ENCODE measurements at regions not wholly inside any gene's neighbourhood (a gene's known extent, or its start where the extent isn't known, plus 50 kb on each side); places are given as distances from the start of the nearest gene placed in this dataset.

DNA sequence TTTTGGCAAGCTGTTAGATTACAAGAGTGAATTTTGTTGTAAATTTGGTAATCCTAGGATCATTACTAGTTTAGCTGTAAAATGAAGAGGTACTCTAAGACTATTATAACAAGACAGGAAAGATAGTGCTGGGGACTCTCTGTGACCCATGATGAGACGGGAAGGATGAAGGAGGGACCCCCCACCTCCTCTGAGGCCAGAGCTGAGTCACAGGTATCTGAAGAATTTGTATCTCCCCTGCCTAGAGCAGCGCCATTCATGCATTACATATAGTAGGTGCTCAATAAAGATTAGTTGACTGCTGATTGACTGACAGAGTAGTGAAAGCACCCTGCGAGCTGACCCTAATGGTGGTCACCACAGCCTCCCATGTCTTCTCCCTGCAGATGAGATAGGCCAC lies 202.8 kb downstream of the SNX18 start:
- Mint-ChIP-seq H3K4me1 (peaks cover 32% of the 10 kb centered on the region), H3K36me3 (peaks cover 0 to 2% of the 10 kb centered on the region in 2 donors), H3K27me3 (ENCODE audit: low read depth in 3 of 3) (peaks cover 0 to 3% (median 0%) of the 10 kb centered on the region in 3 donors), H3K9me3 (peaks cover 0 to 8% (median 5%) of the 10 kb centered on the region in 7 donors), H3K27ac (peak overlapping the region in 1 of 7 donors; percentile 1), H3K4me3 (no peak overlapping the region)
- H3K4me2 ChIP-seq (replicated peaks; ENCODE audit: extremely low read depth, low read length, poor library complexity, severe bottlenecking) = no peak overlapping the region
- H3K9ac ChIP-seq (ENCODE audit: insufficient read depth, low read length, poor library complexity, severe bottlenecking) = no peak overlapping the region
- TF ChIP-seq CTCF (IDR thresholded peaks at IDR 0.05) = no peak
- H4K20me1 ChIP-seq (ENCODE audit: insufficient read depth, low read length) = no peaks in the 10 kb centered on the region
- H3K27me3 ChIP-seq (ENCODE audit: control insufficient read depth in 2 of 2, insufficient read depth in 2 of 2, low read length in 2 of 2) = no peaks in the 10 kb centered on the region
- DNase-seq = no peak
- no peaks in the 10 kb centered on the region for H3K79me2 ChIP-seq (ENCODE audit: insufficient read depth, low read length)
- no peak overlapping the region for H3K4me3 ChIP-seq (replicated peaks in 1 of 3; ENCODE audit: low read depth in 2 of 3, low read length in 3 of 3)
- H3K36me3 ChIP-seq (replicated peaks in 1 of 2; ENCODE audit: control insufficient read depth in 1 of 2, insufficient read depth in 2 of 2, low read length in 2 of 2) = no peaks in the 10 kb centered on the region
- H3K4me1 ChIP-seq (ENCODE audit: control insufficient read depth in 1 of 2, insufficient read depth in 2 of 2, low read length in 2 of 2) = peaks cover 3 to 12% of the 10 kb centered on the region in 2 donors
- H2AFZ ChIP-seq (ENCODE audit: insufficient read depth, low read depth, low read length, poor library complexity, severe bottlenecking) = no peak overlapping the region
- H3K9me3 ChIP-seq (replicated peaks in 1 of 2; ENCODE audit: control insufficient read depth in 1 of 2, insufficient read depth in 1 of 2, low read length in 2 of 2) = no peaks in the 10 kb centered on the region
- 100% methylated on average over 1 of the region's 3 CpGs for WGBS (ENCODE audit: insufficient coverage)
- intact Hi-C loops (cut with micrococcal nuclease) = no loop called here
- no peak overlapping the region for H3K27ac ChIP-seq (ENCODE audit: low read depth in 1 of 2, low read length in 2 of 2)

DNA sequence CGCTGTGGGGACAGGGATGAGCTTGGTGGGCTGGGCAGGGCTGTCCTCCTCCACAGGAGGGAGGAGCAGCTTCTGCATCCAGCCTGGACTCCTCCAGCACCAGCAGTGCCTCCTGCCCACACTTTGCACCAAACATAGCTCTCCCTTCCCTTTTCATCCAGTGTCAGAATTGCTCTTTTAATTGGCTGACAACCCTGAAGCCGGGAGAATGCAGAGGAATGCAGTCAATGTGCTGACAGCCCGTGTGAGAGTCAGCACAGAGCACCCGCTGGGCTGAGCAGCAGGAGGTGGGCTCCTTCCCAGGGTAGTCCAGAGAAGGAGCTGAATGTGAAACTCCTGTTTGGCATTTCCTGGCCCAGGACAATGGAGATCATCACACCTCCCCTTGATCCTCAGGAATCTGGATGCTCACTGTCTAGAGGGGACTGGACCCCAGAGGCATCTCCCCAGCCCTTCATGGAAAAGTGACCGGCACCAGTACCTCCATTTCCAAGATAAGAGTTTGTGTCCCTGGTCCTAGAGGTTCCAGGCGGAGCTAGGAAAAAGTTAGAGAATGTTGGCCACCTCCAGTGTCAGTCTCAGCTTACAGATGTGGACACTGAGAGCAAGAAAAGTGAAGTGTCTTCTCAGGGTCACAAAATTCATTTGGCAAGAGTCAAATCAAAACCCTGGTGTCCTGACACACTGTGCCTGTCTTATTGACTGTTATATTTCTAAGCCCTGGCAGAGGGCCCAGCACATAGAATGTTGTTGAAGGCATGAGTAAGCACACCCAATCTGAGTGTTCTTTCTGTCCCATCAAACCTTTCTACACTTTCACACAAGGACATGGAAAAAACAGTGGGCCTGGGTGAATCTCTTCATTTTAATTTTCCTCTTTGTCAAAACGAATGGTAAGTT lies 202.1 kb downstream of the SNX18 start:
- Histone ChIP-seq H2AFZ (ENCODE audit: insufficient read depth, low read depth, low read length, poor library complexity, severe bottlenecking) (no peak overlapping the region), H3K4me3 (replicated peaks in 1 of 3; ENCODE audit: low read depth in 2 of 3, low read length in 3 of 3) (no peak overlapping the region), H3K36me3 (replicated peaks in 1 of 2; ENCODE audit: control insufficient read depth in 1 of 2, insufficient read depth in 2 of 2, low read length in 2 of 2) (no peaks in the 10 kb centered on the region), H3K4me1 (ENCODE audit: control insufficient read depth in 1 of 2, insufficient read depth in 2 of 2, low read length in 2 of 2) (peaks cover 3 to 12% of the 10 kb centered on the region in 2 donors), H3K9me3 (replicated peaks in 1 of 2; ENCODE audit: control insufficient read depth in 1 of 2, insufficient read depth in 1 of 2, low read length in 2 of 2) (no peaks in the 10 kb centered on the region), H3K27me3 (ENCODE audit: control insufficient read depth in 2 of 2, insufficient read depth in 2 of 2, low read length in 2 of 2) (no peaks in the 10 kb centered on the region), H4K20me1 (ENCODE audit: insufficient read depth, low read length) (no peaks in the 10 kb centered on the region), H3K9ac (ENCODE audit: insufficient read depth, low read length, poor library complexity, severe bottlenecking) (no peak overlapping the region), H3K27ac (ENCODE audit: low read depth in 1 of 2, low read length in 2 of 2) (no peak overlapping the region), H3K4me2 (replicated peaks; ENCODE audit: extremely low read depth, low read length, poor library complexity, severe bottlenecking) (no peak overlapping the region), H3K79me2 (ENCODE audit: insufficient read depth, low read length) (no peaks in the 10 kb centered on the region)
- Mint-ChIP-seq H3K36me3 (peaks cover 1 to 3% of the 10 kb centered on the region in 2 donors), H3K9me3 (peaks cover 0 to 8% (median 5%) of the 10 kb centered on the region in 7 donors), H3K27ac (peak overlapping the region in 1 of 7 donors; percentile 41), H3K4me1 (peaks cover 32% of the 10 kb centered on the region), H3K4me3 (no peak overlapping the region), H3K27me3 (ENCODE audit: low read depth in 3 of 3) (peaks cover 0 to 3% (median 0%) of the 10 kb centered on the region in 3 donors)
- no peak for DNase-seq
- intact Hi-C loops (cut with micrococcal nuclease) = no loop called here
- TF ChIP-seq CTCF (IDR thresholded peaks at IDR 0.05) = no peak
- 100% methylated on average over 4 of the region's 7 CpGs for WGBS (ENCODE audit: insufficient coverage)
